ENCODE measurements at regions not wholly inside any gene's neighbourhood (a gene's known extent, or its start where the extent isn't known, plus 50 kb on each side); places are given as distances from the start of the nearest gene placed in this dataset.

DNA sequence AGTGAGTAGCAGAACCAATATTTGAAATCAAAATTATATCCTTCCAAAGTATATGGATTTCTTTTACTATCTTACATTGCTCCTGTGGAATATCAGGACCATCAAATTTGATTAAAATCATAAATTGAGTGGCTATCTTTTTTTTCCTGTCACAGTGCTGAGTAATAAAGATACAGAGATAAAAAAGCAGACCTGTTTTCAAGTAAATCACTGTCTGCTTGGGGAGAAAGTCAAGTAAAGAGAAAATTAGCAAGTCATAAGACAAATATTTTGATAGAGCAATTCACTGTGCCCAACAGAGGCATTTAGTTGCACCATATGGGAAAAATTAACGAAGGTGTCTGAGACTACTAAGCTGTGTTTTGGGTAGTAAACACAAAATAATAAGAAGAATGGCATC lies 933.7 kb downstream of the NTRK3 start:
- no peak overlapping the region for H3K4me3 Mint-ChIP-seq (ENCODE audit: low read depth, unreplicated experiment)
- no peak for TF ChIP-seq CTCF (IDR thresholded peaks at IDR 0.05; ENCODE audit: unreplicated experiment)
- no peak for DNase-seq
- peaks cover 20% of the 10 kb centered on the region for H3K9me3 Mint-ChIP-seq (ENCODE audit: low read depth, unreplicated experiment)
- intact Hi-C loops (cut with micrococcal nuclease; ENCODE audit: unreplicated experiment), result no loop called here
- H3K36me3 Mint-ChIP-seq (ENCODE audit: insufficient read depth, unreplicated experiment), result no peaks in the 10 kb centered on the region
- CTCF ChIA-PET, result no interaction called here
- no TSS peak for BruUV-seq (replicated peaks)
- H3K27me3 Mint-ChIP-seq (ENCODE audit: unreplicated experiment), result no peaks in the 10 kb centered on the region
- H3K4me1 Mint-ChIP-seq (ENCODE audit: low read depth, unreplicated experiment), result no peaks in the 10 kb centered on the region
- H3K27ac Mint-ChIP-seq (ENCODE audit: unreplicated experiment), result no peak overlapping the region

DNA sequence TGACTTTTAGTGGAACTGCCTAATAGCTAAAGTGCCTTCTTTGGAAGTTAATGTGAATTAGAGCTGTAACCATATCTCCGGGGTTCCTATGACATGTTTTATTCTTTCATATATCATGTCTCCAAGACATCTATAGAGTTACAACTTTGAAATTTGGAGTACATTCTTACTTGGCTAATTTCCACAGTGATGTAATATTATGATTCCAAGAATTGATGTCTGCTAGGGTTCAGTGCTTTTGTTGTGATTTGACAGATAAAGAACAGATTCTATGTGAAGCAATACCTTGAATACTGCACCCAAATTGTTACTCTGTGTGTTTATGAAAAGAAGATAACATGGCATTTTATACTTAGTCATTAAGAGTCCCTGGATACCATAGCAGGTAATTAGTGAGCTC lies 934.3 kb downstream of the NTRK3 start:
- intact Hi-C loops (cut with micrococcal nuclease; ENCODE audit: unreplicated experiment), result no loop called here
- Mint-ChIP-seq H3K4me1 (ENCODE audit: low read depth, unreplicated experiment) (no peaks in the 10 kb centered on the region), H3K27ac (ENCODE audit: unreplicated experiment) (no peak overlapping the region), H3K9me3 (ENCODE audit: low read depth, unreplicated experiment) (peaks cover 22% of the 10 kb centered on the region), H3K27me3 (ENCODE audit: unreplicated experiment) (no peaks in the 10 kb centered on the region), H3K4me3 (ENCODE audit: low read depth, unreplicated experiment) (no peak overlapping the region), H3K36me3 (ENCODE audit: insufficient read depth, unreplicated experiment) (no peaks in the 10 kb centered on the region)
- TF ChIP-seq CTCF (IDR thresholded peaks at IDR 0.05; ENCODE audit: unreplicated experiment), result no peak
- BruUV-seq (replicated peaks), result no TSS peak
- CTCF ChIA-PET, result no interaction called here
- DNase-seq, result no peak

- Mint-ChIP-seq H3K27me3 (ENCODE audit: unreplicated experiment) (no peaks in the 10 kb centered on the region), H3K4me1 (ENCODE audit: low read depth, unreplicated experiment) (no peaks in the 10 kb centered on the region), H3K4me3 (ENCODE audit: low read depth, unreplicated experiment) (no peak overlapping the region), H3K9me3 (ENCODE audit: low read depth, unreplicated experiment) (peaks cover 25% of the 10 kb centered on the region), H3K36me3 (ENCODE audit: insufficient read depth, unreplicated experiment) (no peaks in the 10 kb centered on the region), H3K27ac (ENCODE audit: unreplicated experiment) (no peak overlapping the region)
- CTCF ChIA-PET, result interaction anchor here (0.6 kb wide), 1 partner anchor 1470 kb away, joined by 3 read pairs; no protein-coding TSS in a partner anchor
- intact Hi-C loops (cut with micrococcal nuclease; ENCODE audit: unreplicated experiment), result no loop called here
- no peak for TF ChIP-seq CTCF (IDR thresholded peaks at IDR 0.05; ENCODE audit: unreplicated experiment)
- no TSS peak for BruUV-seq (replicated peaks)
- DNase-seq, result no peak
Measured at GRCh38 chr15:87317900-87318299, 938.6 kb downstream of the NTRK3 start.

DNA sequence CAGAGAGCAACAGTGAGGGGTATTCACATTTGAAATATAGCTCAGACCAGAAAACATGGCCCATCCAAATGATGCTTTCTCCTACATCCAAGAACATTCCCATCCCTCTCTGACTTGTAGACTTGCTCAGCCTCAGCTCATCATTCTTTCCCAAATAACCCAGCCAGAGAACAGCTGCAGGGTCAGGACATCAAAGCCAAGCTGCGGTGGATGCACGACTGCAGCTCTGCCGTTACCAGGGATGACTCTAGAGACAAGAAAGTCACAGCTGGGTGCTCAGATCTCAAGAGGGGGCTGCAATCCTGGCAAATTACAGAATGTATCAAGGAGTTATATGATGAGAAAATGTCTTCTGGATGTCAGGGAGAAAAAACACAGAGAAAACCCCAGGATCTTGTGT lies 944.3 kb downstream of the NTRK3 start:
- H3K27ac Mint-ChIP-seq (ENCODE audit: unreplicated experiment), result no peak overlapping the region
- TF ChIP-seq CTCF (IDR thresholded peaks at IDR 0.05; ENCODE audit: unreplicated experiment), result no peak
- no peak for DNase-seq
- H3K27me3 Mint-ChIP-seq (ENCODE audit: unreplicated experiment), result no peaks in the 10 kb centered on the region
- H3K4me3 Mint-ChIP-seq (ENCODE audit: low read depth, unreplicated experiment), result no peak overlapping the region
- intact Hi-C loops (cut with micrococcal nuclease; ENCODE audit: unreplicated experiment), result no loop called here
- CTCF ChIA-PET, result no interaction called here
- no peaks in the 10 kb centered on the region for H3K36me3 Mint-ChIP-seq (ENCODE audit: insufficient read depth, unreplicated experiment)
- H3K9me3 Mint-ChIP-seq (ENCODE audit: low read depth, unreplicated experiment), result peaks cover 13% of the 10 kb centered on the region
- no TSS peak for BruUV-seq (replicated peaks)
- H3K4me1 Mint-ChIP-seq (ENCODE audit: low read depth, unreplicated experiment), result no peaks in the 10 kb centered on the region

DNA sequence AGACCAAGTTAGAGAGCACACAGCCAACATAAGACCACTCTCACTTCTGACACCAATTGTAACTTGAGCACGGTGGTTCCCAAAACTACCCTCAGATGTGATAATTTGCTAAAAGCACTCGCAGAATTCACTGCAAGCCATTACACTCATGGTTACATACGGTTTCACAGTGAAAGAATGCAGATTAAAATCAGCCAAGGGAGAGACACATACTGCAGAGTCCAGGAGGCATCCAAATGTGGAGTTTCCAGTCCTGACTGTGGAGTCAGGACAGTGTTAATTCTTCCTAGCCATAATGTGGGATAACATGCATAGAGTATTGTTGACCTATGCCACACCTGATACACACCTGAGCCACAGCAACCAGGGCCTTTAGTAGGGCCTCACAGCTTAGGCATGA lies 956.4 kb downstream of the NTRK3 start:
- Mint-ChIP-seq H3K27ac (ENCODE audit: unreplicated experiment) (no peak overlapping the region), H3K36me3 (ENCODE audit: insufficient read depth, unreplicated experiment) (no peaks in the 10 kb centered on the region), H3K4me3 (ENCODE audit: low read depth, unreplicated experiment) (no peak overlapping the region), H3K9me3 (ENCODE audit: low read depth, unreplicated experiment) (peaks cover 28% of the 10 kb centered on the region), H3K27me3 (ENCODE audit: unreplicated experiment) (no peaks in the 10 kb centered on the region), H3K4me1 (ENCODE audit: low read depth, unreplicated experiment) (no peaks in the 10 kb centered on the region)
- no peak for DNase-seq
- intact Hi-C loops (cut with micrococcal nuclease; ENCODE audit: unreplicated experiment), result no loop called here
- BruUV-seq (replicated peaks), result no TSS peak
- CTCF ChIA-PET, result no interaction called here
- TF ChIP-seq CTCF (IDR thresholded peaks at IDR 0.05; ENCODE audit: unreplicated experiment), result no peak
